CD4-positive, alpha-beta memory T cell (primary cell): ENCODE measurements at regions not wholly inside any gene's neighbourhood (a gene's known extent, or its start where the extent isn't known, plus 50 kb on each side); places are given as distances from the start of the nearest gene placed in this dataset.
A peak's percentile ranks its signal among the peaks of the same experiment; 100 is the strongest.

Source experiments
- CTCF ChIA-PET: fragments of 350-600 bp; sonication (Branson Sonifier 250); formaldehyde crosslinking; loops from one replicate; lab custom pipeline; 2021; ENCODE audit warnings: inconsistent platforms; ENCODE audit not compliant: partially characterized antibody; lab: Charles Lee
- POLR2A ChIA-PET: fragments of 350-600 bp; sonication (Branson Sonifier 250); formaldehyde crosslinking; loops from one replicate; lab custom pipeline; 2021; ENCODE audit not compliant: partially characterized antibody; lab: Charles Lee
- DNase-seq, 5 donors: peaks; one replicate each; pipeline versions ENCODE4 v3.0.0 to v3.0.0-alpha.2; 2020 to 2022; ENCODE audit warnings: mixed read lengths in 1 of 5
- H3K27ac ChIP-seq: one replicate; pipeline ENCODE4 v1.7.0; 2013; ENCODE audit warnings: low read depth, low read length
- H3K27me3 ChIP-seq: 2 replicates; pipeline ENCODE4 v1.7.0; 2013; ENCODE audit warnings: mild to moderate bottlenecking, low read length, moderate library complexity; ENCODE audit not compliant: insufficient read depth
- H3K36me3 ChIP-seq: 2 replicates; pipeline ENCODE4 v1.7.0; 2013; ENCODE audit warnings: mild to moderate bottlenecking, low read length, moderate library complexity; ENCODE audit not compliant: insufficient read depth
- H3K4me1 ChIP-seq: 2 replicates; pipeline ENCODE4 v1.7.0; 2013; ENCODE audit warnings: mild to moderate bottlenecking, low read length, moderate library complexity; ENCODE audit not compliant: insufficient read depth
- H3K4me3 ChIP-seq, 2 donors: one replicate each; pipeline ENCODE4 v1.7.0; 2013; ENCODE audit warnings: low read length in 2 of 2, mild to moderate bottlenecking in 1 of 2
- H3K9me3 ChIP-seq, 2 donors: one replicate each; pipeline ENCODE4 v1.7.0; 2013; ENCODE audit warnings: low read length in 2 of 2, control low read depth in 1 of 2; ENCODE audit not compliant: control insufficient read depth in 1 of 2
- H3K27ac Mint-ChIP-seq, 7 donors: one replicate each; pipeline ENCODE4 v1.8.0; 2020 to 2021; ENCODE audit warnings: mixed read lengths in 7 of 7, mild to moderate bottlenecking in 6 of 7, inconsistent platforms in 3 of 7, moderate library complexity in 3 of 7
- H3K27me3 Mint-ChIP-seq, 2 donors: one replicate each; pipeline ENCODE4 v1.8.0; 2020 to 2021; ENCODE audit warnings: mixed read lengths in 2 of 2
- H3K36me3 Mint-ChIP-seq, 2 donors: one replicate each; pipeline ENCODE4 v1.8.0; 2020 to 2021; ENCODE audit warnings: mixed read lengths in 2 of 2, inconsistent platforms in 1 of 2, mild to moderate bottlenecking in 1 of 2
- H3K4me1 Mint-ChIP-seq, 4 donors: one replicate each; pipeline ENCODE4 v1.8.0; 2020 to 2021; ENCODE audit warnings: mixed read lengths in 4 of 4, mild to moderate bottlenecking in 1 of 4
- H3K4me3 Mint-ChIP-seq, 8 donors: one replicate each; pipeline ENCODE4 v1.8.0; 2020 to 2021; ENCODE audit warnings: mixed read lengths in 8 of 8, mild to moderate bottlenecking in 7 of 8, moderate library complexity in 6 of 8, inconsistent platforms in 3 of 8
- H3K9me3 Mint-ChIP-seq, 8 donors: one replicate each; pipeline ENCODE4 v1.8.0; 2020 to 2021; ENCODE audit warnings: mixed read lengths in 8 of 8, mild to moderate bottlenecking in 5 of 8, inconsistent platforms in 3 of 8, moderate library complexity in 1 of 8
- intact Hi-C: fragments of 100-400 bp; cut with micrococcal nuclease; formaldehyde crosslinking; loops from one replicate; pipeline ENCODE4 v1.15.1; 2023

- H3K4me1 ChIP-seq: no peaks in the 10 kb centered on the region
- Mint-ChIP-seq H3K4me1 (no peaks in the 10 kb centered on the region), H3K27me3 (no peaks in the 10 kb centered on the region), H3K9me3 (peaks cover 0 to 11% (median 2%) of the 10 kb centered on the region in 8 donors), H3K36me3 (no peaks in the 10 kb centered on the region), H3K27ac (no peak overlapping the region), H3K4me3 (no peak overlapping the region)
- POLR2A ChIA-PET: no interaction called here
- CTCF ChIA-PET: no interaction called here
- H3K27me3 ChIP-seq: no peaks in the 10 kb centered on the region
- H3K36me3 ChIP-seq: no peaks in the 10 kb centered on the region
- H3K27ac ChIP-seq: no peak overlapping the region
- intact Hi-C loops: no loop called here
- H3K4me3 ChIP-seq: no peak overlapping the region
- no peaks in the 10 kb centered on the region for H3K9me3 ChIP-seq
- DNase-seq: no peak
These were observed 232.3 kb downstream of the COL12A1 start for GRCh38 chr6:74973591-74973990.

- Histone ChIP-seq H3K36me3 (no peaks in the 10 kb centered on the region), H3K9me3 (no peaks in the 10 kb centered on the region), H3K27ac (no peak overlapping the region), H3K4me3 (no peak overlapping the region), H3K4me1 (no peaks in the 10 kb centered on the region), H3K27me3 (no peaks in the 10 kb centered on the region)
- Mint-ChIP-seq H3K27ac (peak overlapping the region in 1 of 7 donors; percentile 48), H3K9me3 (peaks cover 0 to 11% (median 0%) of the 10 kb centered on the region in 8 donors), H3K36me3 (no peaks in the 10 kb centered on the region), H3K27me3 (no peaks in the 10 kb centered on the region), H3K4me1 (no peaks in the 10 kb centered on the region), H3K4me3 (no peak overlapping the region)
- intact Hi-C loops: no loop called here
- ChIA-PET POLR2A (no interaction called here), CTCF (no interaction called here)
- no peak for DNase-seq
These were observed 234.2 kb downstream of the COL12A1 start for GRCh38 chr6:74971633-74972032.

- Histone ChIP-seq H3K27me3 (no peaks in the 10 kb centered on the region), H3K27ac (no peak overlapping the region), H3K4me3 (no peak overlapping the region), H3K36me3 (no peaks in the 10 kb centered on the region), H3K4me1 (no peaks in the 10 kb centered on the region), H3K9me3 (no peaks in the 10 kb centered on the region)
- ChIA-PET CTCF (no interaction called here), POLR2A (no interaction called here)
- intact Hi-C loops: no loop called here
- Mint-ChIP-seq H3K4me1 (no peaks in the 10 kb centered on the region), H3K9me3 (peaks cover 0 to 11% (median 4%) of the 10 kb centered on the region in 8 donors), H3K27ac (no peak overlapping the region), H3K4me3 (no peak overlapping the region), H3K36me3 (no peaks in the 10 kb centered on the region), H3K27me3 (no peaks in the 10 kb centered on the region)
- DNase-seq: no peak
These were observed 236.1 kb downstream of the COL12A1 start for GRCh38 chr6:74969591-74970267.

GRCh38 chr6:74967821-74968220 is 238.0 kb downstream of the COL12A1 start:
- H3K9me3 ChIP-seq: no peaks in the 10 kb centered on the region
- H3K36me3 ChIP-seq: no peaks in the 10 kb centered on the region
- Mint-ChIP-seq H3K4me1 (no peaks in the 10 kb centered on the region), H3K27me3 (no peaks in the 10 kb centered on the region), H3K4me3 (no peak overlapping the region), H3K36me3 (no peaks in the 10 kb centered on the region), H3K9me3 (peaks cover 0 to 11% (median 5%) of the 10 kb centered on the region in 8 donors), H3K27ac (no peak overlapping the region)
- H3K27me3 ChIP-seq: no peaks in the 10 kb centered on the region
- no peak for DNase-seq
- no peak overlapping the region for H3K4me3 ChIP-seq
- H3K27ac ChIP-seq: no peak overlapping the region
- CTCF ChIA-PET: no interaction called here
- H3K4me1 ChIP-seq: no peaks in the 10 kb centered on the region
- POLR2A ChIA-PET: no interaction called here
- intact Hi-C loops: no loop called here

- no peak for DNase-seq
- POLR2A ChIA-PET: no interaction called here
These were observed 239.1 kb downstream of the COL12A1 start for GRCh38 chr6:74966712-74967111.

GRCh38 chr6:74964871-74965441 is 240.9 kb downstream of the COL12A1 start:
- Mint-ChIP-seq H3K36me3 (no peaks in the 10 kb centered on the region), H3K27ac (no peak overlapping the region), H3K4me3 (no peak overlapping the region), H3K4me1 (no peaks in the 10 kb centered on the region), H3K9me3 (peaks cover 0 to 8% (median 3%) of the 10 kb centered on the region in 8 donors), H3K27me3 (no peaks in the 10 kb centered on the region)
- Histone ChIP-seq H3K36me3 (no peaks in the 10 kb centered on the region), H3K4me1 (no peaks in the 10 kb centered on the region), H3K27ac (no peak overlapping the region), H3K27me3 (no peaks in the 10 kb centered on the region), H3K9me3 (no peaks in the 10 kb centered on the region), H3K4me3 (no peak overlapping the region)
- ChIA-PET POLR2A (no interaction called here), CTCF (no interaction called here)
- no peak for DNase-seq
- intact Hi-C loops: no loop called here

More at GRCh38 chr6:74966712-74967111, 239.1 kb downstream of the COL12A1 start:
- no peaks in the 10 kb centered on the region for H3K9me3 ChIP-seq
- Mint-ChIP-seq H3K27ac (no peak overlapping the region), H3K9me3 (peaks cover 0 to 8% (median 3%) of the 10 kb centered on the region in 8 donors), H3K27me3 (no peaks in the 10 kb centered on the region), H3K4me3 (no peak overlapping the region), H3K4me1 (no peaks in the 10 kb centered on the region), H3K36me3 (no peaks in the 10 kb centered on the region)
- no peak overlapping the region for H3K27ac ChIP-seq
- CTCF ChIA-PET: no interaction called here
- H3K27me3 ChIP-seq: no peaks in the 10 kb centered on the region
- H3K4me3 ChIP-seq: no peak overlapping the region
- H3K36me3 ChIP-seq: no peaks in the 10 kb centered on the region
- intact Hi-C loops: no loop called here
- H3K4me1 ChIP-seq: no peaks in the 10 kb centered on the region

GRCh38 chr6:74956559-74957428 is 249.1 kb downstream of the COL12A1 start:
- POLR2A ChIA-PET: no interaction called here
- Mint-ChIP-seq H3K4me3 (no peak overlapping the region), H3K27me3 (no peaks in the 10 kb centered on the region), H3K27ac (no peak overlapping the region), H3K36me3 (no peaks in the 10 kb centered on the region), H3K9me3 (peaks cover 0 to 5% (median under 1%) of the 10 kb centered on the region in 8 donors), H3K4me1 (no peaks in the 10 kb centered on the region)
- Histone ChIP-seq H3K27me3 (no peaks in the 10 kb centered on the region), H3K9me3 (no peaks in the 10 kb centered on the region), H3K27ac (no peak overlapping the region), H3K36me3 (no peaks in the 10 kb centered on the region), H3K4me3 (no peak overlapping the region), H3K4me1 (no peaks in the 10 kb centered on the region)
- CTCF ChIA-PET: no interaction called here
- intact Hi-C loops: no loop called here
- no peak for DNase-seq
